Activated CD4-positive, alpha-beta T cell treated with anti-CD3 and anti-CD28 coated beads for 4 hours (primary cell): ENCODE measurements at regions not wholly inside any gene's neighbourhood (a gene's known extent, or its start where the extent isn't known, plus 50 kb on each side); places are given as distances from the start of the nearest gene placed in this dataset.
"Not testable (repeated sequence)": the region's sequence is repeated elsewhere in the genome, so short reads cannot be mapped to it uniquely, and the experiment has no call there.

Experiments
- DNase-seq, 2 donors: peaks; one replicate each; pipeline ENCODE4 v3.0.0-alpha.2; 2020

- no peak for DNase-seq
Observed at GRCh38 chr3:72161881-72162595, 377.1 kb upstream of the PROK2 start.

GRCh38 chr3:72161285-72161684 is 376.3 kb upstream of the PROK2 start:
- DNase-seq: not testable (repeated sequence)

DNA sequence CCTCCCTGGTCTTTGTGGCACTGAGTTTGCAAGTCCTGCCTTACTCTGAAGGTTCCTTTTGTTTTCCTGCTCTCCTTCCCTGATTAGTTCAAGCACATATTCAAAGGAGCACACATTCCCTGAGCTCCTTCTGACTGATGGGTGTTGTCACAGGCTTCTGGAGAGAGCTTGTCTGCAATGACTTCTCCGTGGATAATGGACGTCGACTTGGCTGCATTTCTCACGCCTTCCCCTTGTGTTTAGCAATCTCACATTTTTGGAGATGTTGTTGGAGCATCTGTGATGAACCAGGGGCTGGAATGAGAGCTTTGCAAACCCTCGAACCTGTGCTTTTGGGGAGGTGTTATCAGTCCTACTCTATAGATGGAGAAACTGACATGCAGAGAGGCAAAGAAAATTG is 375.4 kb upstream of the PROK2 start:
- no peak for DNase-seq

DNA sequence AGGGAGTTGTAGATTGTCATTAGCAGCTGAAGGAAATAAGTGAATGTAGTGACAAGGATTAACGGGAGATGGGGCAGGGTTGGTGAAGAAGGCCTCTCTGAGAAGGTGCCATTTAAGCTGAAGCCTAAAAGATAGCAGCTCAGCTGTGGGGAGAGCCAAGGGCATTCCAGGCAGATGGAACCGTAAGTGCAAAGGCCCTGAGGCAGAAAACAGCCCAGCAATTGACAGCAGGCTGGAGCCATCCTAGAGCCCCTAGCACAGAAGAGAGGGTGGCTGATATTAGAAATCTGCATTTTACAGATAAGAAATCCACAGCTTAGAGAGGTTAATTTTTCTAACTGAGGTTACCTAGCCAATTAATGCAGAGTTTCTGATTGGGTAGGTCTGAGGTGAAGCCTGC is 374.5 kb upstream of the PROK2 start:
- DNase-seq: no peak

DNA sequence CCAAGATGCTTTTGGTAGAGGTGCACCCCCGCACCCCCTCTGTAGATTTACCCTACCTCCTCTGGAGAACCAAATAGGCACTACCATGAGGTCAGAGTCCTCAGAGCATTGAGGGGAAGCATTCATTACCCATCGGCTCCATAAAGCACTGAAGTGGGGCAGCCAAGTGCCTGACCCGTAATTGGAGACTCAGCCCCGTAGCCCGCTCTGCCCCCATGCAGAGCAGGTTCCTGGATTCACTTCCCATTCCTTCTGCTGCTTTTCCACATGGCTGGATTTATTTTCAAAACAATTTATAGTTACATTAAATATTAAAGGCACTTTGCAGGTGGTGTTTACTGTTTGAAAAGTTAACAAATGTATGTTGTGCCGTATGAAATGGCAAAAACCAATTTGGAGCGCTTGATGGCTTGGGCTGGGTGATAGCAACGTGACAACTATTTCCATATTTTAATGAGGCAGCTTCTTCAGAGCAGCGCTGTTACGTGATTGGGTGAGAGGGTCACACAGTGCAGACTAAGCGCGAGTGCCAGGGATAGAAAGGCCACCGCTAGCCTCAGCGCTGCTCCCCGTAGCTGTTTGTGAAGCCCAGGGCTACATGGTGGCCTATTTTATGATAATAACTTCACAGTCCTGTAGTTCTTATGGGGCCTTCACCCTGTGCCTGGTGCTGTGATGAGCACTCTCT is 373.8 kb upstream of the PROK2 start:
- no peak for DNase-seq

GRCh38 chr3:72157748-72158638 is 373.0 kb upstream of the PROK2 start:
- DNase-seq: no peak

DNA sequence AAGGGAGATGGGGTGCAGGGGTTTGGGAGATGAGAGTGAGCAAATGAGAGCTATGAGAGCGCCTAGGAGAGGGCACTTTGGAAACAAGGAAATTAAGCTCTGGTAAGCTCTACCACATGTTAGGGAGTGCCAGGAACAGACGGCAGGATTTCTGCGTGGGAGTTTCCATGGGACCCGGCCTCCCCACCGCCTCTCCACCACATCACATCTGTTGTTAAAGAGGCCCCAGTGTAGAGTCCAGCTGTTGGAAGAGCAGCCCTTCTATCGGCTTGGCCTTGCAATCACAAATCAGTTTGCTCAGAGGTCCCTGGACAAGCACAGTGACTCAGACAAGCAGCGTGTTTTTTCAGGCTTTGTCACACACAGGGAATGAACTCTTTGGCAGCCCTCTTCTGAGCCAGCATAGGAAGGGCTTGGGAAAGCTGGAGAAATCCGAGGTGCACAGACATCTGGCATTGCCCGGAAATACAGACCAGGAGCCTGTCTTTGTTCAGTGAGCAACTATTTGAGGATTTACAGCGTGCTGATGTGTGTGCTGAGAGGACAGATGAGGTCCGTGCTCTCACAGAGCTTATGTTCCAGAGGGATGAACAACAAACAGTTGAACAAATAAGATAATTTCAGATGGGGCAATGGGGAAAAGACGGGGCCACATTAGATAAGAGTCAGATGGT is 370.6 kb upstream of the PROK2 start:
- no peak for DNase-seq

GRCh38 chr3:72154391-72155335 is 369.7 kb upstream of the PROK2 start:
- DNase-seq: no peak

- DNase-seq: no peak
Observed at GRCh38 chr3:72153477-72154314, 368.7 kb upstream of the PROK2 start.

GRCh38 chr3:72152551-72153476 is 367.9 kb upstream of the PROK2 start:
- no peak for DNase-seq

GRCh38 chr3:72151465-72152238 is 366.7 kb upstream of the PROK2 start:
- DNase-seq: no peak

- no peak for DNase-seq
Observed at GRCh38 chr3:72150634-72151412, 365.9 kb upstream of the PROK2 start.

GRCh38 chr3:72149645-72150300 is 364.8 kb upstream of the PROK2 start:
- no peak for DNase-seq

DNA sequence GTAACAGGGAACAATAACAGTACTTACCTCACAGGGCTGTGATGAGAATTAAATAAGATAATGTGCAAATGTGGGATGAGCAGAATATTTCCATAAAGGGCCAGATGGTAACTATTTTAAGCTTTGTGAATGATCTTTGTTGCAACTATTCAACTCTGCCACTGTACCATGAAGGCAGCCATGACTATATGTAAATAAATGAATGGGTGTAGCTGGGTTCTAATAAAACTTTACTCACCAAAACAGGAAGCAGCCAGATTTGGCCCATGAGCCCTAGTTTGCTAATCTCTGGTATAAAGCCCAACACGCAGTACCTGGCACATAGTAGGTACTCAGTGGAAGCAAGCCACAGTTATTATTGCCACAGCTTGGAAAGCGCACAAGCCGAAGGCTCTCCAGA is 362.7 kb upstream of the PROK2 start:
- no peak for DNase-seq

DNA sequence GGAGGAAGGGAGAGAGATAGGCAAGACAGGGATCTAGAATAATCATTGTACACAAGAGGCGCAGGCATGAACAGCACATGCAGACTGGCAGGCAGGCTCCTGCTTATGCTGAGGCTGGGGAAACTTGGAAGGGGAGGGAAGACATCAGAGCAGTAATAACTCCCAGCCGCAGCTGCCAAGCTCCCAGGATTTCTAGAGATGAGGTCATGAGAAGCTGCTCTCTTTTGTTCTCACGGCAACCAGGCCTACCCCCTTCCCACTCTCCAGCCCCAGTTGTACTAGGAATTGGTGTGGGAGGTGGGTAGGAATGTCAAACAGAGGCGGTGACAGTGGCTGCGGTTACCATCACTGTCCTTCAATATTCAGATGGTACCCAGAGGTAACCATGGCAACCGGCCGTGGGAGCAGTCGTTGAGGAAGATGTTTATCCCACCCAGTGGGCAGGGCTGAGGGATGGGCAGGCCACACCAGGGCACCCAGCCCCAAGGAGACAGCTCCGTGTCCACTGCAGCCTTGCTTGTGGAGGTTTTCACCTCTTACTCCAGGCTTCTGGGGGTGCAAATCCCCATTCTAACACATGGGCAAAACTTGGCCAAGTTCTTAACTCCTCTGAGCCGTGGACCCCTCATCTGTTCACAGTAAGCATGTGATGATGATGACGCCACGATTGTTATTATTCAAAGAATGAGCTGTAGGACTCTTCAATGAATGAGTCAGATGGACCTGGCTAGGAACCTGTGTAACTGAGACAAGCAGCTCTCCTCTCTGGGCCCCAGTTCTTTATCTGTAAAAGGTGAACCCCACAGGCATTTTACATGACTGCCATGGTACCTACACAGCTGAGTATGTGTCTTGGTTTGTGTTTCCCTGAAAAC is 360.8 kb upstream of the PROK2 start:
- no peak for DNase-seq

DNA sequence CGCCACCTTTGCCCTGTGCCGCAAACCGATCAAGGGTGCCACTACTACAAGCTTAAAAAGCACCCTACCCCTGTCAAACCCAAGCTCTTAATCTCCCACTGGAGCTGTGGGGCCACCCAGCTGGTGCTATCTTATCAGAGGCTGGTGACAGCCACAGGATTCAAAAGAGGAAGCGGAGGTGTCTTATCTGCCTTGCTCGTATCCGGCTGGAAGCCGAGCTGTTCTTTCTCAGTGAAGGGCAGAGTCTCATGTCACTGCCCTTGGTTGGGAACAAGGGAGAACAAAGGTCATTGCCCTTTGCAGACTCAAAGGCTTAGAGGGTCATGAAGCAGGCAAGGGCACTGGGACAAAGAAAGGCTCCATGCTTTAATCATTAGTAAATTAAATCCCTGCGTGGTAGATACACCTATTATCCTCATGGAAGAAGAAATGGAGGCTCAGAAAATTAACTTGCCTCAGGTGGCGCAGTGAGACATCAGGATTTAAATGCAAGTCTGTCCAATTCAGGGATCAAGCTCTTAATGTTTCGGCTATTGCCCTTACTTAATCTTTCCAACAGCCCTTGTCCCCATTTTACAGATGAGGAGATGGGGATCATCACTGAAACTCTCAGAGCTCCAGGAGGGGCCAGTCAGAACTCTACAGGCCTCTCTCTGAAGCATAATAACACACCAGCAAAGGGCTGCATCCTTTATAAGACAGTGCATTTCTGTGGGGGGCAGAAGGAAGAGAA is 360.0 kb upstream of the PROK2 start:
- no peak for DNase-seq
